Retinal pigment epithelial cell (primary cell): ENCODE measurements at regions not wholly inside any gene's neighbourhood (a gene's known extent, or its start where the extent isn't known, plus 50 kb on each side); places are given as distances from the start of the nearest gene placed in this dataset.

Source experiments
- DNase-seq: peaks from one replicate; pipeline ENCODE4 v3.0.0-alpha.2; 2010; ENCODE audit warnings: low read depth
- H3K4me3 ChIP-seq: 2 replicates; pipeline ENCODE4 v1.5.1; 2011; ENCODE audit warnings: mild to moderate bottlenecking, low read length, control low read depth, moderate library complexity
- TF ChIP-seq, protein P1 (sequence below): conservative IDR thresholded peaks from 2 replicates; pipeline ENCODE4 v1.5.1; 2011; ENCODE audit warnings: low read depth, low read length, control low read depth, inconsistent platforms

- peak overlapping the region; percentile 22 for H3K4me3 ChIP-seq
- TF ChIP-seq, protein P1, sequence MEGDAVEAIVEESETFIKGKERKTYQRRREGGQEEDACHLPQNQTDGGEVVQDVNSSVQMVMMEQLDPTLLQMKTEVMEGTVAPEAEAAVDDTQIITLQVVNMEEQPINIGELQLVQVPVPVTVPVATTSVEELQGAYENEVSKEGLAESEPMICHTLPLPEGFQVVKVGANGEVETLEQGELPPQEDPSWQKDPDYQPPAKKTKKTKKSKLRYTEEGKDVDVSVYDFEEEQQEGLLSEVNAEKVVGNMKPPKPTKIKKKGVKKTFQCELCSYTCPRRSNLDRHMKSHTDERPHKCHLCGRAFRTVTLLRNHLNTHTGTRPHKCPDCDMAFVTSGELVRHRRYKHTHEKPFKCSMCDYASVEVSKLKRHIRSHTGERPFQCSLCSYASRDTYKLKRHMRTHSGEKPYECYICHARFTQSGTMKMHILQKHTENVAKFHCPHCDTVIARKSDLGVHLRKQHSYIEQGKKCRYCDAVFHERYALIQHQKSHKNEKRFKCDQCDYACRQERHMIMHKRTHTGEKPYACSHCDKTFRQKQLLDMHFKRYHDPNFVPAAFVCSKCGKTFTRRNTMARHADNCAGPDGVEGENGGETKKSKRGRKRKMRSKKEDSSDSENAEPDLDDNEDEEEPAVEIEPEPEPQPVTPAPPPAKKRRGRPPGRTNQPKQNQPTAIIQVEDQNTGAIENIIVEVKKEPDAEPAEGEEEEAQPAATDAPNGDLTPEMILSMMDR, result no peak
- DNase-seq, result no peak
These were observed 97.9 kb upstream of the MBNL2 start for GRCh38 chr13:97124206-97124605.

DNA sequence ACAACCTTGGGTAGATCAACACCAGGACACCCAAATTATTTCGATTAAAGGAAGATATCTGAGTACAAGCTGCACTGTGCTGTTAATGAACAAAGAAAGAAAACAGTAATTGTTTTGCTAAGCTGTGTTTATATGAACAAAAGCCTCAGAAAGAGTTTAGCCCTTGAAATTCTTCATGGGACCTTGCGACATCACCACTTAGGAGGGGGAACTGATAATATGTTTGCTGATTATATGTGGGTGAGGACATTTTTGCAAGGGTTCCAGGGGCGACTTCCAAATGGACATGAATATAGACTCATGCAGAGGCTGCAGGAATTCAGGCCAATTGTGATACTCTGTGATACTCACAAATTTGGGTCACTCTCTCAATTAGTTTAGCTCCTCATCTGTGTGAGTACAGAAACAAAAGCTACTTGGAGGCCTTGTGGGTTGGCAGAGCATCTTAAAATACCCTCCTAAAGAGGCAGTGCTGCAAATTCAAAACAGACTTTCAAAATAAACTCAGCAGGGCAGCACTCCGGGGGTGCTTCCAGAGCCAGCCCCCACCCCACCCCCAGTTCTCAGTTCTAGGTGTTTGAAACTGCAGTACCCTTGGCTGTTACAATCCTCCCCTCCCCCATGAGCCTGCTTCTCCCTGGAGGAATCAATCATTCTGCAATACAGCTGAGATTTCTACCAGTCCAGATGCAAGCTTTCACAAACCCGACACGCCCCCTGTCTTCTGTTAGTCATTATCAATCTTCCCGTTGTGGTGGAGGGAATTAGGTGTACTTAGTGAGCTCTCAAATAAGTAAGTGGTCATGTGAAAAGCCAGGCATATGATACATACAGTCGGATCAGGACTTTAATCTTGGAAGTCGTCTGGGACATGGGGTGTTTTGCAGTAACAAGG lies 97.0 kb upstream of the MBNL2 start:
- TF ChIP-seq, protein P1, result peak; percentile 33
- peak; percentile 98 for DNase-seq
- peak overlapping the region; percentile 22 for H3K4me3 ChIP-seq

GRCh38 chr13:97125810-97126738 lies 96.1 kb upstream of the MBNL2 start:
- no peak for DNase-seq
- TF ChIP-seq, protein P1, result no peak
- H3K4me3 ChIP-seq, result peak overlapping the region; percentile 3

- DNase-seq, result no peak
- no peak overlapping the region for H3K4me3 ChIP-seq
- TF ChIP-seq, protein P1, result no peak
These were observed 94.3 kb upstream of the MBNL2 start for GRCh38 chr13:97127842-97128241.

DNA sequence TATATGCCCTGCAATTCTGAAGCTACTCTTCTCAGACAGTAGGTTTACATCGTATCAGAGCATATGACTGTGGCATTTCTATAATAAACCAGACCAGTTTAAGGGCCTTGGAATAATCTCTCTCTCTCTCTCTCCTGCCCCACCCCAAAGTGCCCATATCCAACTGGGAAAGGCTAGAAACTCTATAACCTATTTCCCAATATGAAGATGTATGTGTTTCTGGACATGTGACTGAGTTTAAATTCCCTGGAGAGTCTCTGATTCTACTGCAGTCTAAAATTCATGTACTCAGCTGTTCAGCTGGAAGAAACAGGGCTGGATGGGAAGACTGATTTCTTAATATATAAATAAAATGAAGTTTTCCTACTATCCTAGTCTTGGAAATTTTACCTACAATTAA lies 91.9 kb upstream of the MBNL2 start:
- no peak overlapping the region for H3K4me3 ChIP-seq
- TF ChIP-seq, protein P1, result no peak
- no peak for DNase-seq

DNA sequence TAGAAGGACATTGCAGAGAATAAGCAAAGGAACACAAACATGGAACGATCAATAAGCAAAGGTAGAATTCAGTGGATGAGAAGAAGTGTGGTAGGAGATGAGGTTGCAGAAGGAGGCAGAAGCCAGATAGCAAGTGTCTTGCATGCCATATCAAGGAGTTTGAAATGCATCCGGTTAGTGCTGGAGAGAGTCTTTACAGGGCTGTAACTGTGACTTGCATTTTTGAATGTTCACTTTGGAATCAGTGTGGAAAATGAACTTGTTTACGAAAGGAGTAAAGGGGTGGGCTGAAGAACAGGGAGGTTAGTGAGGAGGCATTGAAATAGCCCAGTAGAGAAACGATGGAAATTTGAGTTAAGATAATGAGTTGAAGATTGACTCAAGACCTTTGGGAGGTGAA lies 90.7 kb upstream of the MBNL2 start:
- H3K4me3 ChIP-seq, result no peak overlapping the region
- no peak for DNase-seq
- TF ChIP-seq, protein P1, result no peak
